GM19035 (cell line): ENCODE measurements at regions not wholly inside any gene's neighbourhood (a gene's known extent, or its start where the extent isn't known, plus 50 kb on each side); places are given as distances from the start of the nearest gene placed in this dataset.

Source experiments
- ATAC-seq: cut with Tn5 transposase; IDR thresholded peaks from one replicate; pipeline ENCODE4 v1.9.1; 2021; ENCODE audit not compliant: unreplicated experiment

DNA sequence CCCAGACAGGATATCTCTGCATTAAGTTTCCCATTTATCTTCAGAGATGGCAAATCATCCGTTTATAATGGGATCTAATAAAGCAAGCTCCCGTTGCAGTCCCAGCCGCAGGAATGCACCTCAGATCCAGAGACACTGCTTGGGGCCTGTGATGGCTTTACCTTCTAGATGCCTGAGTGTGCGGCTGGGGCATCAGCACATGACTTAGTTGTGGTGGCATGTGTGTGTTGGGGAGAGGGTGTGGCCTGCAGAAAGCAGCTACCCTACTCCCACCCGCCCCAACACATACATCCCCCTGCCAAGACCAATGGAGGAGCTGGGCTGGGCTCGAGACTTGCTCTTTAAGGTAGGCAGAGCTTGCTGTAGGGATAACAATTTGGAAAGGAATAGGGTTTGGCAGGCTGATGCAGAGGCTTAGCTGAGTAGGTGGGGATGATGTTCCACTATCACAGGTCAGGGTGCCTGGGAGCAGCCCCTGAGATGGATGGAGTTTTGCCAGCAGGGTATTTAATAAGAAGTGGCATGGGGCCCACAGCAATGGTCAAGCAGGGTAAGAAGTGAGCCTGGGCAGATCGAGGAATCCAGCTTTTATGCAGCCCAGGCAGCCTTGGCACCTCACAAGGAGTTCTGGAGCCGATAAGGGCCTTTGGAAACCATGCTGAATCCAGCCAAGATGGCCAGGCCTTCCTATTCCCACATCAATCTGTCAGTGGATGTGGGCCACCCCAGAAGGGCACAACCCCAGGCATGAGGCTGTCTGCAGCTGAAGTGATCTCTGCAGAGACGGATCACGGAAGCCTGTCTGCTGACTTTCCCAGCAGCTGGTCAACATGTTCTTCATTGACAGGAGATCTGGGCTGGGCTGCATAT, 601.3 kb downstream of the BUD13 start:
- ATAC-seq: no peak

DNA sequence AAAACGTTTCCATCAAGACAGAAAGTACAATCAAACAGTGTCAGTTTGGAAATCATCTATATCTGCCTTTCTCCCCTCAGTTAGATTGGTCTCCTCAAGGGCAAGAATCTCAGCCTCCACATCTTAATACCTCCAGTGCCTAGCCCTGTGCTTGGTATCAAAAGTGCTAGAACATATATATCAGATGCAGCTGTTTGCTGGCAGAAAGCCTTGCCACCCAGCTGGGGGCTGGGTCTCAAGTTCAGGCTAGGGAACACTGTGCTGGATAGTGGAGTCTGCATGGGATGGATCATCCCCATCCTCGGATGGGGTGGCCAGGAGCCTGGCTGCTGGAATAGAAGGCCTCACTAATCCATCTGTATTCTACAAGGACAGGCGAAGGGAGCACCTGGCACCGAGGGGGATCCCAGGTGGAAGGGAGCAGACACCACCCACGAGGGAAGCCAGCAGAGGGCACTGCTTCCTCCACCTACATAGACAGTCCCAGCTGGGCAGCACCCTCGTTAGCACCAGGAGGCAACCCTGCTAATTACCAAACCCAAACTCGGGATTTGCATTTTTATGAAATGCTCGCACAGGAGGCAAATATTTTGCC, 602.2 kb downstream of the BUD13 start:
- ATAC-seq: no peak

DNA sequence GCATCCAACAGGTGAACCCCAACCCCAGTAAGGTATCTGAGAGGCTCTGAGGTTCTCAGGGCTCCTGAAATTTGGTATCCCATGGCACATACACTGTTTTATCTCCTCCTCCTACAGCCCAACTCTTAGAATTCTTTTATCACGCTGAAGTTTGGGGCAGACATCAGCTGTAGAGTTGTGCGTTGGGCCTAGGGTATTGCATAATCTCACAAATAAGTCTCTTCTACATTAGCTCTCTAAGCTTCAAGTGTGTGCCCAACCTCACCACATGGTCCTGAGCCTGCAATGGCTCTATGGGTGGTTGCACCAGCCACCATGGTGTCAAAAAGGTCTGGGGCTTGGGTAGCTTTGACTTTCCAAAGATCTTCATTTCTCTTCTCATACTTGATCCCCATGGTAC, 603.0 kb downstream of the BUD13 start:
- no peak for ATAC-seq

DNA sequence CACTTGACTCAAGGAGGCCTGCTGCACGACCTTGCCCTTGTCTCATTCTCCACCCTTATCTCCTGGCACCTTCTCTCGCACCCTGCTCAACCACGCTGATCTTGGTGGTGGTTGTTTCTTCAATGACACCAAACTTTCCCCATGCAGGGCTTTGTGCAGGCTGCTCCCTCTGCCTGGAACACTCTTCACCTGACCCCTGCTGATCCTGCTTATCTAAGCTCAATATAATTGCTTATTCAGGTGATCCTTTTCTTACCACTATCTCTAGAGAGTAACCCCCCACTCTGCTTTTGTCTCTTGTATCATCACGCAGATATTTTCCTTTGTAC, 604.4 kb downstream of the BUD13 start:
- ATAC-seq: no peak

DNA sequence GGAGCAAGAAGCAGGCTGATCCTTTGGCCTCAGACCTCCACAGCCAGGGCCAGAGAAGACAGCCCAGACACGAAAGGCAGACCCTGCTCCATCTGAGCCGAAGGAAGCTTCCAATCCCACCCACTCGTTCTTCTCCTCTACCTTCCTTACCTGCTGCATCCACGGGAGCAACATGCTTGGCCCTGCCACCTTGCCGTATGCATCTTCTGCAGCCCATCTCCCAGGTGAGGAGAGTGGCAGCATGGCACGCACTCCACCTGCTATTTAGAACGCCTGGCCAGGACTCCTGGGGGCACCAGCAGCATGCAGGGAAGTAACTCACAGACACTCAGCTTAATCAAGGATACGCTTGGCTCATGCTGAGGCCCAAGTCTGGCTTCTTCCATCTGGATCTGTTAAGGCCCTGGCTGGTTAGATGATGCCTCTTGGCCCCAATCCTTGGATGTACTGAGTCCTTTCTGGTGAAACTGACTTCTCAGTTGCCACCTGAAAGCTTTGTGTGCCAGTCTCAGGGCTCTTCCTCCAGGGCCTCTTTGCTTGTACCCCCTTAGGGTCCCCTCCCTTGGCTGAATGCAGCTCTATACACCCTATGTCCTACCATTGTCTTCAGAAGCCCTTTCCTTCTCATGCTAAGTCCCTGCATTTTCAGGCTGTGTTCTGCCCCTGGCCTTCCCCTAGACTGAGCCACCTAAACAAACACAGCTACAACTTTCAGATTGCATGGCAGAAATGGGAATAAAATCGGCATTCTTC, 604.9 kb downstream of the BUD13 start:
- no peak for ATAC-seq

DNA sequence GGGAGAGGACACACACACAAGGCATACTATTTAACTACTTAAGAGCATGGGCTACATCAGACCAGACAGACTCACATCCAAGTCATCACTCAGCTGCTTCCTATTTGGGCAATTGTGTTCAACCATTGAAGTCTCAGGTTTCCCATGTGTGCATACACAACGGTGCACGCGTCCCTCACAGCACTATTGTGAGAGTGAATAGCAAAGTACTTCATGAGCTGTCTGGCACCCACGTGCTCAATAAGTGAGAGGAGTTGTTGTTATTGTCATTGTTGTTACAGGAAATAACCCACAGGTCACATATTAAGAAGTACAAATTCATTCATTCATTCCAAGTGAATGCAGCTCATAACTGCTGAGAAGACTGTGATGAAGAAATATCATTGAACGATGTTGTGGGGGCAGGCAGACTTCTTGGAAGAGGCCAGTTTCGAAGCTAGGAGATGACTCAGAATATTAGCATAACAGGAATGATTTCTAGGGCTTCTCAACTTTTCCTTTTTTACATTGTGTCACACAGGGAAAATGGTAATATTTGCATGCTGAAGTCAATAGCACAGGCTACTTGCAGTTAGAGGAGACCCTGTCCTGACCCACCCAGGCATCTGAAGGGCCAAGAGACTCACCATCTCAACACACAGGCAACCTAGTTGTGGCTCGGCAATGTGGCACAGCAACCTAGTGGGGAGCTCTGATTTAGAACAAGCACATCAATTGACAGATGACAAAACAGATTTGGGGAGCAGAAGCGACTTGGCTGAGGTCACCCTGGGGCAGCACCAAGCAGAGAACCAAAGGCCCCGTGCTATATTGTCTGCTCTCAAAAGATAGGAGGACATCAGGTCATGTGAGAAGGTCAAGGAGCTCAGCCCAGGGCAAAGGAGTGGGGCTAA, 606.0 kb downstream of the BUD13 start:
- ATAC-seq: no peak

DNA sequence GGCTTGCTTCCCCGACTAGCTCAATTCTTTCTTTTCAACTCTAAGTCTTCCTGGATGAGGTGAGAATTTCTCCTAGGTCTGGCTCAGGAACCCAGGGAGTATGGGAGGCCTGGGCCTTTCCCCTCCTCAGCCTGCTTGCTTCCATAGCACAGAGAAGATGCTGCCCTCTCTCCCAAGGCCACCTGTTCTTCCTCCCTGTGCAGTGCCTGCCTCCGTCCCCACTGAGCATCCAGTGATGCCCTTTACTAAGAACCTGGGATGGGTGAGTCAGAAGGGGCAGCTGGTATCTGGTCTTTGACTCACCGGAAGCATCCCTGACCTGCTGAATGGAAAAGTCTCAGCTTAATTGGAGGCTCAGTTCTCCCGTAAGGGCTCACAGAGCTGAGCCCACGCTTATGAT, 607.9 kb downstream of the BUD13 start:
- no peak for ATAC-seq

DNA sequence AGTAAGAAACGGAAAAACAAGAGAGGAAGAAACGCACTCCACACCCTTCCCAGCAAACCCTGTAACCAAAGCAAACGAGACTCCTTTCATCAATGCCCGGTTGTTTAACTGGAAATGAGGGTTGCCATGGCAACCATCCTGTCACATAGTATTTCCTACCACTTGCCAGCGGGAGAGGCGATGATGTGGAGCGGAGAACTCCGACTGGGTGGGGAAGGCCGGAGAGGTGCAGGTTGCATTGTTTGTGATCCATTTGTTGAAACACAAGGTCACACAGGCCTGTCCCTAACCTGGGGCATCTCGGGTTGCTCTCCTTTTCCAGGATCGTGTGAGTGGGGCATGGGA, 609.9 kb downstream of the BUD13 start:
- ATAC-seq: no peak

DNA sequence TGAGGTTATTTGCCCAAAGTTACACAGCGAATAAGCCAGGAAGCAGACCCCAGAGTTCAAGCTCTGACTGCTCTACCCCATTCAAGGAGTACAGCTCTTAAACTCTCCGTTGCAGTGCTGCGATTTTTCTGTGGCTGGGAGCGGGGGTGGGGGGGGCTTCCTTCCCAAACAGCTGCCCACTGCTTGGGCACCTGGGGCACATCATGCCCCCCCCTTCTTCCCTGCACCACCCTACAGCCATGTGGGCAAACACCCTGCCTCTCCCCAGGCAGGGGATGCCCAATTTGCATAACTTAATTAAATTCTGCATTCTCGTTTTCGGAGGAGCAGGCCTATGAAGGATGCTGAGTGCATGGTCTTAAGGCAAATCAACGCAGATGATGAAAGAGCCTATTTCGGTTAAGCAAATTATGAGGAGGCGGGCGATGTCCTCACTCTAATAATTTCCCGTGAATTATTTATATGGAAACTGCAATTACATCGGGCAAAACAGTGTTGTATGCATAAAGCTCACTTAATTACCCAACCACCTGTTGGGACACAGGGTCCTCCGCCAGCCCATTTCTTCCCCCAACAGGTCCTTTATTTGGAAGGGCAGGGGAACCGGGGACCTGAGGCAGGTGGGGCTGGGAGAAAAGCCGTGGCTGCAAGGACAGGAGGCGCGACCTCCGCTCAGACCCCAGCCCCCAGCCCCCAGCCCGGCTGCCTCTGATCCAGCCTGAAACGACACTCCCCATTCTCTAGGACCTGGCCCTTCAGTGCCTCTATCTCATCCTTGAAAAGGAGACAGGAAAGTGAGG, 610.5 kb downstream of the BUD13 start:
- no peak for ATAC-seq

DNA sequence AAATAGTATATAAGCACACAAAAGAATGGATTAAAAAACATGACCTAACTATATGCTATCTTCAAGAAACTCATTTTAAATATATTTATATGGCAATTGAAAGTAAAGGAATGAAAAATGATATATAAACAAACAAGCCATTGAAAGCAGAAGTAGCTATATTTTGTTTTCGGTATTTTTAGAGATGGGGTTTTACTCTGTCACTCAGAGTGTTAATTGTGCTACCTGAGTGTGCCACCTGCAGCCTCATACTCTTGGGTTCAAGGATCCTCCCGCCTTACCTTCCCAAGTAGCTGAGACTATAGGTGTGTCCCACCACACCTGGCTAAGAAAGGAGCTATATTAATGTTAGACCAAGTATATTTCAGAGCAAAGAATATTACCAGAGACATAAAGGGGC, 624.1 kb downstream of the BUD13 start:
- no peak for ATAC-seq

DNA sequence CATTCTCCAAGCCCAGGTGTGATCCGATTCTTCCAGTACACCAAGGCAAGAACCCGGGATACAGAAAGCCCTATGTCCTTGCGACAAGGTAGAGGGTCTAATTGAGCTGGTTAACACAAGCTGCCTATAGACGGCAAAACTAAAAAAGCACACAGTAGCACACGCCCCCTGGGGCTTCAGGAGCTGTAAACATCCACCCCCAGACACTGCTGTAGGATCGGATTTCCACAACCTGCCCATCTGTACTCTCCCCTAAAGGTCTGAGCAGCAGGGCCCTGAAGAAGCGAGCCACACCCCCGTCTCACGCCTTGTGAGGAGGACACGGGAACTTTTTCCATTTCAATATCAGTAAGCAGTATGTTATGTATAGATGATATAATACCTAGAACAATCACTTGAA, 624.7 kb downstream of the BUD13 start:
- no peak for ATAC-seq

DNA sequence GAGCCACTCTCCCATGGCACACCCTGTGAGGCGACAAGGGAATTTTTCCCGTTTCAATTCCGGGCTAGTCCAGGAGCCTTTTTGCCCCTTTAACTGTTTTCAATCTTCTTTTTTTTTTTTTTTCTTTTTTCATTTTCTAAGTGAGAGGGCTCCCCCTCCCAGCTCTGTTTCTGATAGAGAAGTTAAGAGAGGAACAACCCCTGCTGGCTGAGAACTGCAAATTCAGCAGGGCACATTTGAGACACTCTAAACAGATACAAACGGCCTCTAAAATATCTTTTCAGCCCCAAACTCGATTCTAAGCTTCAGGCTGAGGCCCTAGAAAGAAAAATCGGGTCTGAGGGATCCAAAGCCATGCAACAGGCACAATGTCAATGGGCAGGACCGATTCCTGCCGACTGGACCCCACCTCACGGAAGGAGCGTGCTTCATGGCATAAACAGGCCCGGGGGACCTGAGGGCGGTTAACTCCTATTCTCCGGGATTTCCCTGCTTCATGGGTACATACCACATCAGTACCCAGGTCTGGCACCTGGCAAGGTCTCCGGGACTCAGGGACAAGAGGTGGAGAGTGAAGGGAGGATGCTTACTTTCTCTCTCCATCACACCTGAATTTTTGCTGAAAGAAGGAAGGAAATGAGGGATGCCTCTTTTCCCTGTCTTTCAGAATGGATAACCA, 627.5 kb downstream of the BUD13 start:
- ATAC-seq: no peak

DNA sequence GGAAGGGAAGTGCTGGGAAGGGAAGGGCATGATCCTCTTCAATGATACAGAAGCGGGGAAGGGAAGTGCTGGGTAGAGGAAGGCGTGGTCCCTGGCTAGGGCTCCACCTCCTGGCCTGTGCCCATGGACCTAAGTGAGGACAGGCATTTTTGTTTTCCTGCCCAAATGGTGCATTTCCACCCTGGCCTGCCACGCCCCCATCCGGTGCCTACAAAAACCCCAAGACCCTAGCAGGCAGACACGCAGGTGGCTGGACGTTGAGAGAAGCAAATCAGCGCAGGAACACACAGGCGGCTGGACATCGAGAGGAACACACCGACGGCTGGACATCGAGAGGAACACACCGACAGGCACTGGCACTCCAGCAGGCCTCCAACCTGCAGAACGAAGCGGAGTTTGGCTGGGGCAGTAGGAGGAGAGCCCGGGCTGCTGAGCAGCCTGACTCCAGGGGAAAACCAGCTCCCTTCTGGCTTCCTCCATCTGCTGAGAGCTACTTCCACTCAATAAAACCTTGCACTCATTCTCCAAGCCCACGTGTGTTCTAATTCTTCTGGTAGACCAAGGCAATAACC, 628.3 kb downstream of the BUD13 start:
- ATAC-seq: no peak

DNA sequence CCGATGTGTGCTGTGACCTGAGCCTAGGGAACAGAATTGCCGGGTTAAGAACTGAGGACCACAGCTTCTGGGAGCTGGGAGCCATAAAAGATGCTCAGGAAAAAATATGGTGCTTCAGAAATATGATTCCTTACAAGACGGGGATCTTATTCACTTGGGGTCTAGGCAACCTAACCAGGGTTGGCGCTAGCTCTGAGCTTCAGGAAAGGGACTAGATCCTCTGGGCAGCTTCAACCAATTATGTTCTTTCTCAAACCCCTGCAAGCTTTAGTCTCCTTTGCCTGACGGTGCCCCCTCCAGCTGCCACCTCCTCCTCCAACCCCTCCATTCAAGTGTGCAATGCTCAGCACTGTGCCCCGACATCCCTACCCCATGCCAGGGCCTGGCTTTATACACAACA, 634.1 kb upstream of the CADM1 start:
- ATAC-seq: no peak

DNA sequence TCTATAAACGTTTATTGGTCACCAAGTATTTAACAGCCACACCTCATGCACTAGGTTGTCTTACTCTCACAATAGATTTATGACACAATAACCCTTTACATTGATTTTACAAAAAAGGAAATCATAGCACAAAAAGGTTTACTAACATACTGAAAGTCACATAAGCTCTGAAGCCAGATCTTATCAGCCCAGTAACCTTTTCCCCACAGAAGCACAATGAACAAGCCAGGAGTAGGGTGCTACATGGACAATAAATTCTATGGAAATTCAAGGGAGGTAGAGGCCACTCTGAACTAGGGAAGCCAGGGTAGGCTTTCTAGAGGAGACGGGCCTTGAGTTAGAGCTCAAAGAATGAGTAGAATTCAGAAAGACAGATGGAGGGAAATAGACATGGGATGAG, 633.5 kb upstream of the CADM1 start:
- ATAC-seq: no peak

DNA sequence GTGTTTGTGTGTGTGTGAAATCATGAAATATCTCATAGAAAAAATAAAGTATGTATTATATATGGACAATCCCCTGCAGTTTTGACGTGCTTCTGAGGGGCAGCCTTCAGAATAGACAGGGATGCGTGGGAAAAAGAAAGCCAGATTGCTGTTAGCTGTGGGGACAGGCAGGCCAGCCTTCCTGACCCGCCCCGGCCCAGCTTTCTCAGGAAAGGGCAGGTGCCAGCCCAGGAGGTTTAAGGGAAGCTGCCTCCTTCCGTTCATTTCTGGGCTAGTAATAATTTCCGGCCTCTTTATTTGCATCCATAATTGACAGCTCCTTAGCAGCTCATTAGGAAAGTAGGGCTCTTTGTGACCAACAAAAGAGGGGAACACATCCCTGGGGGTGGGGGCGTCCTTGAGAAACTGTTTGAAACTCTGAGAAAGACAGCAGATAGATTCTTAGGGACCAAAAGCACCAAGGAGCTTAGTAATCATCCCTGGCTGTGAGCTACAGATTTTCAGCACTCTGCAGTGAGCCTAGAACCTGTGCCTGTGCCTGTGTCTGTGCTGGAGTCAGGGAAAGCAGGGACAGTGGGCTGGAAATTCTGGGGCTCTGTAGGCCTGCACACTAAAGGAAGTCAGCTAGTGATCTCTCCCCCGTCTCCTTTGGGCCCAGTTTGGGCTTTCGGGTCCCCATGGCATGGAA, 632.9 kb upstream of the CADM1 start:
- no peak for ATAC-seq

DNA sequence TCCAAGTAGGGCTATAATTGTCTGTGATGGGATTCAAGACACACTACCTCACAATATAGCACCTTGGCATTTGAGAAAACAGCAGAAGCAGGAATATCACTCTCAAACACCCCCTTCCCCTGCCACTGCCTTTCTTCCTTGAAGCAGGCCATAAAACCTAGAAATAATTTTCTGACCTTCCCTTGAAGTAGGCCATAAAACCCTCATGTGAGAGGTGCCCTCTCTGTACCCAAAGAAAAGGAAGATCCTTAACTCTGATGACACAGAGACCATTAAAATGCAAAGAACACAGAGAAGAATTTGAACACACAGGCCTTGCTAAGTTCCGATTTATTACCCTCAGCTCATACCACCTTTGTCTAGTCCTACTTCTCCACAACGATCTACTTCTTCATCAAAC, 631.7 kb upstream of the CADM1 start:
- no peak for ATAC-seq

DNA sequence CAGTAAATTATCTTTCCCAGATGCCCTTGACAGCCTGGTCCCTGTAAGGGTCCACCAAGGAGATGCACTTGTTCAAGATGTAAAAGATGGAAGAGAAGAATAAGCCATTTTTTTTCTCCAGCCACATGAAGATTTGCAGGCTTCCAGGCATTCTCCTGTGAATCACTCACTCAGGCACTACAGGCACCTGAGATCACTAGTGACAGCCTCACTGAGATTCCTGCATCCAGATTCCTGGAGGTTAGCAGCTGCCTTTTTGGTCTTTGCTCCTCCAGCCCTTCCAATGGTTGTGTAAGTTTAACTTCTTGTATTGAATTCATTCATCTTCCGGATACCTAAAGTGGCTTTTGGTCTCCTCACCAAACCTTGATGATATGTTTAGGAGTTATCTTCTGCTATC, 630.2 kb upstream of the CADM1 start:
- ATAC-seq: no peak
